ENCODE measurements at regions not wholly inside any gene's neighbourhood (a gene's known extent, or its start where the extent isn't known, plus 50 kb on each side); places are given as distances from the start of the nearest gene placed in this dataset.

GRCh38 chr5:138632900-138633489 lies 57.8 kb upstream of the HSPA9 start:
- TF ChIP-seq ZNF274 (IDR thresholded peaks at IDR 0.05; ENCODE audit: low read depth, low read length) (no peak), YY1 (IDR thresholded peaks at IDR 0.05; ENCODE audit: insufficient read depth, insufficient read length) (peak; percentile 76)

Measured in NT2/D1 (cell line).